Calu3 (cell line): ENCODE measurements at regions not wholly inside any gene's neighbourhood (a gene's known extent, or its start where the extent isn't known, plus 50 kb on each side); places are given as distances from the start of the nearest gene placed in this dataset.

ENCODE experiments used
- BruUV-seq: library from RNA; stranded (reverse); fragments of 400-500 nt; replicated peaks from 2 replicates; lab custom pipeline; 2021; lab: Mats Ljungman, UMichigan
- CTCF ChIA-PET: fragments of 300-600 bp; sonication (Branson Sonifier 250); formaldehyde crosslinking; loops from one replicate; lab custom pipeline; 2022; ENCODE audit warnings: antibody characterized with exemption; lab: Charles Lee
- DNase-seq: peaks from one replicate; pipeline ENCODE4 v3.0.0; 2022
- H3K27ac Mint-ChIP-seq: one replicate; pipeline ENCODE4 v1.8.0; 2022; ENCODE audit warnings: mixed read lengths; ENCODE audit not compliant: unreplicated experiment
- H3K27me3 Mint-ChIP-seq: one replicate; pipeline ENCODE4 v1.8.0; 2022; ENCODE audit warnings: mixed read lengths; ENCODE audit not compliant: unreplicated experiment
- H3K36me3 Mint-ChIP-seq: one replicate; pipeline ENCODE4 v1.8.0; 2022; ENCODE audit warnings: mild to moderate bottlenecking, moderate library complexity, mixed read lengths; ENCODE audit not compliant: insufficient read depth, unreplicated experiment
- H3K4me1 Mint-ChIP-seq: one replicate; pipeline ENCODE4 v1.8.0; 2022; ENCODE audit warnings: mild to moderate bottlenecking, low read depth, mixed read lengths; ENCODE audit not compliant: unreplicated experiment
- H3K4me3 Mint-ChIP-seq: one replicate; pipeline ENCODE4 v1.8.0; 2022; ENCODE audit warnings: mild to moderate bottlenecking, low read depth, moderate library complexity, mixed read lengths; ENCODE audit not compliant: unreplicated experiment
- H3K9me3 Mint-ChIP-seq: one replicate; pipeline ENCODE4 v1.8.0; 2022; ENCODE audit warnings: low read depth, mixed read lengths; ENCODE audit not compliant: unreplicated experiment
- intact Hi-C: fragments of 100-400 bp; cut with micrococcal nuclease; formaldehyde crosslinking; loops from one replicate; pipeline ENCODE4 v1.10.0; 2022; ENCODE audit not compliant: unreplicated experiment
- TF ChIP-seq, protein P1 (sequence below): fragments of 200-600 bp; IDR thresholded peaks from one replicate; pipeline ENCODE4 v1.8.0; 2022; ENCODE audit warnings: antibody characterized with exemption; ENCODE audit not compliant: unreplicated experiment

- Mint-ChIP-seq H3K4me1 (no peaks in the 10 kb centered on the region), H3K27me3 (no peaks in the 10 kb centered on the region), H3K36me3 (peaks cover 5% of the 10 kb centered on the region), H3K9me3 (peaks cover 2% of the 10 kb centered on the region), H3K4me3 (no peak overlapping the region), H3K27ac (no peak overlapping the region)
- no TSS peak for BruUV-seq
- intact Hi-C loops: no loop called here
- CTCF ChIA-PET: interaction anchor here (0.9 kb wide), 1 partner anchor 38 kb away, joined by 3 read pairs; no protein-coding TSS in a partner anchor
- TF ChIP-seq, protein P1, sequence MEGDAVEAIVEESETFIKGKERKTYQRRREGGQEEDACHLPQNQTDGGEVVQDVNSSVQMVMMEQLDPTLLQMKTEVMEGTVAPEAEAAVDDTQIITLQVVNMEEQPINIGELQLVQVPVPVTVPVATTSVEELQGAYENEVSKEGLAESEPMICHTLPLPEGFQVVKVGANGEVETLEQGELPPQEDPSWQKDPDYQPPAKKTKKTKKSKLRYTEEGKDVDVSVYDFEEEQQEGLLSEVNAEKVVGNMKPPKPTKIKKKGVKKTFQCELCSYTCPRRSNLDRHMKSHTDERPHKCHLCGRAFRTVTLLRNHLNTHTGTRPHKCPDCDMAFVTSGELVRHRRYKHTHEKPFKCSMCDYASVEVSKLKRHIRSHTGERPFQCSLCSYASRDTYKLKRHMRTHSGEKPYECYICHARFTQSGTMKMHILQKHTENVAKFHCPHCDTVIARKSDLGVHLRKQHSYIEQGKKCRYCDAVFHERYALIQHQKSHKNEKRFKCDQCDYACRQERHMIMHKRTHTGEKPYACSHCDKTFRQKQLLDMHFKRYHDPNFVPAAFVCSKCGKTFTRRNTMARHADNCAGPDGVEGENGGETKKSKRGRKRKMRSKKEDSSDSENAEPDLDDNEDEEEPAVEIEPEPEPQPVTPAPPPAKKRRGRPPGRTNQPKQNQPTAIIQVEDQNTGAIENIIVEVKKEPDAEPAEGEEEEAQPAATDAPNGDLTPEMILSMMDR: no peak
- no peak for DNase-seq
These were observed 342.3 kb upstream of the NRP1 start for GRCh38 chr10:33676606-33677339.

- H3K27ac Mint-ChIP-seq: no peak overlapping the region
- H3K36me3 Mint-ChIP-seq: peaks cover 5% of the 10 kb centered on the region
- intact Hi-C loops: no loop called here
- no TSS peak for BruUV-seq
- H3K4me1 Mint-ChIP-seq: no peaks in the 10 kb centered on the region
- no peak overlapping the region for H3K4me3 Mint-ChIP-seq
- CTCF ChIA-PET: no interaction called here
- H3K27me3 Mint-ChIP-seq: no peaks in the 10 kb centered on the region
- H3K9me3 Mint-ChIP-seq: peaks cover 2% of the 10 kb centered on the region
- no peak for DNase-seq
- TF ChIP-seq, protein P1: no peak
These were observed 340.6 kb upstream of the NRP1 start for GRCh38 chr10:33674986-33675599.

DNA sequence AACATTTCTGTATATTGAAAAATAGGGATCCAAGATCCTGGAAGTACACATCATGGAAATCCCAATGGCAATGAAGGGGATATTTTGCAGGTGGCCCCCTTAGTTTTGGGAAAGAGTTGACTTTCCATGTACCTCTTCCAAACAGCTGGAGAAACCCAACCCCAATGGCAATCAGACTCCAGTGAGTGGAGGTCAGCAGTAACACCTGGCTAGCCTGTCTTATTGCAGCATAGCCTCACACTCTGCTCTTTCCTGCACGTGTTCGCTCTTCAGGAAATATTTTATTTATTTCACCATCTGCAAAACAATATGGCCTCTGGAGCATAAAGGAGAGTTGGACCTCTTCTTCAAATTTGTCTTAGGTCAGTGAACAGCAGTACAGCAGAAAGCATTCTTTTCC is 340.0 kb upstream of the NRP1 start:
- H3K9me3 Mint-ChIP-seq: peaks cover 2% of the 10 kb centered on the region
- DNase-seq: no peak
- no TSS peak for BruUV-seq
- CTCF ChIA-PET: no interaction called here
- H3K4me1 Mint-ChIP-seq: no peaks in the 10 kb centered on the region
- H3K36me3 Mint-ChIP-seq: peaks cover 5% of the 10 kb centered on the region
- TF ChIP-seq, protein P1: no peak
- H3K27me3 Mint-ChIP-seq: no peaks in the 10 kb centered on the region
- H3K4me3 Mint-ChIP-seq: no peak overlapping the region
- no peak overlapping the region for H3K27ac Mint-ChIP-seq
- intact Hi-C loops: no loop called here

DNA sequence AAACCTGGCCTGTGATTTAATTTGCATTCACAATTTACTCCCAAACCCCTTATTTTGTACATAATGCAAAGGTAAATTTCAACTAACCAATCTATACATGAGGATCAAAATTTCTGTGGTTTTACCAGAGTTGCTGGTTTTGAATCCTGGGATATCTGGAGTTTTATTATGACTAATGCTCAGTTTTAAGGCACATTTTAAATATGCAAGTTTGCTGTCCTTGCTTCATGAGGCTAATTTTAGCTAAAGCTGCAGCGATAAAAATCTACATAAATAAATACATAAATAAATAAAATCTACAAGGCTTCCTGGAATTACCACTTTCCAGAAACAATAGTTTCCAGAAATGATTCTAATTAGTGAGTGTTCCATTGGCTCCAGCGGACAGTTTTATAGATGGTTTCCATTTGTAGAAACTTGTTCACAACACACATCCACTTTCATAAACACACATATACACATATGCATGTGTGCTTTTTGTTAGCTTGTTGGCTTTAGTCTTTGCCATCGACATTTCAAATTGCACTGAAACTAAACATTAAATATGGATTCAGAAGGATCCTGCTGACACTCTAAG is 339.5 kb upstream of the NRP1 start:
- Mint-ChIP-seq H3K27ac (no peak overlapping the region), H3K36me3 (peaks cover 5% of the 10 kb centered on the region), H3K9me3 (peaks cover 2% of the 10 kb centered on the region), H3K4me1 (no peaks in the 10 kb centered on the region), H3K27me3 (no peaks in the 10 kb centered on the region), H3K4me3 (no peak overlapping the region)
- no TSS peak for BruUV-seq
- CTCF ChIA-PET: no interaction called here
- TF ChIP-seq, protein P1: no peak
- intact Hi-C loops: no loop called here
- DNase-seq: no peak
